IPS-15b (cell line): ENCODE measurements at regions not wholly inside any gene's neighbourhood (a gene's known extent, or its start where the extent isn't known, plus 50 kb on each side); places are given as distances from the start of the nearest gene placed in this dataset.

Experiments used
- H3K27me3 ChIP-seq: one replicate; pipeline ENCODE4 v1.6.1; 2013; ENCODE audit warnings: low read length; ENCODE audit not compliant: control insufficient read depth, insufficient read depth
- H3K36me3 ChIP-seq: one replicate; pipeline ENCODE4 v1.6.1; 2013; ENCODE audit warnings: low read length; ENCODE audit not compliant: control insufficient read depth, insufficient read depth
- H3K4me1 ChIP-seq: one replicate; pipeline ENCODE4 v1.6.1; 2013; ENCODE audit warnings: mild to moderate bottlenecking, low read length; ENCODE audit not compliant: control insufficient read depth, insufficient read depth
- H3K4me3 ChIP-seq: one replicate; pipeline ENCODE4 v1.5.1; 2013; ENCODE audit warnings: low read depth, low read length
- H3K9ac ChIP-seq: one replicate; pipeline ENCODE4 v1.6.1; 2013; ENCODE audit warnings: low read depth, mild to moderate bottlenecking, low read length
- H3K9me3 ChIP-seq: one replicate; pipeline ENCODE4 v1.6.1; 2013; ENCODE audit warnings: mild to moderate bottlenecking, low read length; ENCODE audit not compliant: control insufficient read depth, insufficient read depth

GRCh38 chr4:17126321-17126966 lies 228.0 kb upstream of the LDB2 start:
- Histone ChIP-seq H3K4me1 (no peaks in the 10 kb centered on the region), H3K4me3 (no peak overlapping the region), H3K36me3 (no peaks in the 10 kb centered on the region)

GRCh38 chr4:17124767-17125166 lies 226.3 kb upstream of the LDB2 start:
- Histone ChIP-seq H3K4me1 (no peaks in the 10 kb centered on the region), H3K9me3 (no peaks in the 10 kb centered on the region), H3K36me3 (no peaks in the 10 kb centered on the region), H3K9ac (no peak overlapping the region), H3K4me3 (no peak overlapping the region), H3K27me3 (no peaks in the 10 kb centered on the region)

More at GRCh38 chr4:17126321-17126966, 228.0 kb upstream of the LDB2 start:
- H3K27me3 ChIP-seq: no peaks in the 10 kb centered on the region
- H3K9ac ChIP-seq: no peak overlapping the region
- H3K9me3 ChIP-seq: no peaks in the 10 kb centered on the region

- H3K36me3 ChIP-seq: no peaks in the 10 kb centered on the region
- H3K9ac ChIP-seq: no peak overlapping the region
- H3K27me3 ChIP-seq: no peaks in the 10 kb centered on the region
Measured at GRCh38 chr4:17120761-17121160, 222.3 kb upstream of the LDB2 start.

GRCh38 chr4:17117746-17118145 lies 219.3 kb upstream of the LDB2 start:
- Histone ChIP-seq H3K4me3 (no peak overlapping the region), H3K9me3 (no peaks in the 10 kb centered on the region), H3K36me3 (no peaks in the 10 kb centered on the region), H3K27me3 (no peaks in the 10 kb centered on the region), H3K9ac (no peak overlapping the region), H3K4me1 (no peaks in the 10 kb centered on the region)

More at GRCh38 chr4:17120761-17121160, 222.3 kb upstream of the LDB2 start:
- Histone ChIP-seq H3K9me3 (no peaks in the 10 kb centered on the region), H3K4me1 (no peaks in the 10 kb centered on the region), H3K4me3 (no peak overlapping the region)

- no peak overlapping the region for H3K4me3 ChIP-seq
- H3K27me3 ChIP-seq: no peaks in the 10 kb centered on the region
- no peaks in the 10 kb centered on the region for H3K4me1 ChIP-seq
- H3K9me3 ChIP-seq: no peaks in the 10 kb centered on the region
- no peak overlapping the region for H3K9ac ChIP-seq
- H3K36me3 ChIP-seq: no peaks in the 10 kb centered on the region
Measured at GRCh38 chr4:17115583-17115982, 217.1 kb upstream of the LDB2 start.

- Histone ChIP-seq H3K36me3 (no peaks in the 10 kb centered on the region), H3K4me3 (no peak overlapping the region), H3K9ac (no peak overlapping the region), H3K9me3 (no peaks in the 10 kb centered on the region), H3K4me1 (no peaks in the 10 kb centered on the region), H3K27me3 (no peaks in the 10 kb centered on the region)
Measured at GRCh38 chr4:17112292-17112659, 213.8 kb upstream of the LDB2 start.

- Histone ChIP-seq H3K9ac (no peak overlapping the region), H3K27me3 (no peaks in the 10 kb centered on the region), H3K4me1 (no peaks in the 10 kb centered on the region), H3K4me3 (no peak overlapping the region), H3K9me3 (no peaks in the 10 kb centered on the region), H3K36me3 (no peaks in the 10 kb centered on the region)
Measured at GRCh38 chr4:17109126-17109525, 210.7 kb upstream of the LDB2 start.

GRCh38 chr4:17103231-17103630 lies 204.8 kb upstream of the LDB2 start:
- Histone ChIP-seq H3K4me1 (no peaks in the 10 kb centered on the region), H3K4me3 (no peak overlapping the region), H3K27me3 (no peaks in the 10 kb centered on the region), H3K36me3 (no peaks in the 10 kb centered on the region), H3K9ac (no peak overlapping the region), H3K9me3 (no peaks in the 10 kb centered on the region)

GRCh38 chr4:17098996-17099395 lies 200.6 kb upstream of the LDB2 start:
- Histone ChIP-seq H3K9ac (no peak overlapping the region), H3K4me1 (peaks cover 2% of the 10 kb centered on the region), H3K27me3 (no peaks in the 10 kb centered on the region), H3K9me3 (no peaks in the 10 kb centered on the region), H3K4me3 (no peak overlapping the region), H3K36me3 (no peaks in the 10 kb centered on the region)

- peaks cover 2% of the 10 kb centered on the region for H3K4me1 ChIP-seq
- no peaks in the 10 kb centered on the region for H3K36me3 ChIP-seq
- H3K9ac ChIP-seq: no peak overlapping the region
- no peaks in the 10 kb centered on the region for H3K27me3 ChIP-seq
- no peak overlapping the region for H3K4me3 ChIP-seq
- no peaks in the 10 kb centered on the region for H3K9me3 ChIP-seq
Measured at GRCh38 chr4:17098401-17098800, 200.0 kb upstream of the LDB2 start.

- H3K9ac ChIP-seq: no peak overlapping the region
- H3K27me3 ChIP-seq: no peaks in the 10 kb centered on the region
- peaks cover 2% of the 10 kb centered on the region for H3K4me1 ChIP-seq
- no peaks in the 10 kb centered on the region for H3K36me3 ChIP-seq
- H3K9me3 ChIP-seq: no peaks in the 10 kb centered on the region
- H3K4me3 ChIP-seq: no peak overlapping the region
Measured at GRCh38 chr4:17097362-17097761, 198.9 kb upstream of the LDB2 start.

GRCh38 chr4:17096692-17097091 lies 198.2 kb upstream of the LDB2 start:
- Histone ChIP-seq H3K4me3 (no peak overlapping the region), H3K9ac (no peak overlapping the region), H3K4me1 (peaks cover 2% of the 10 kb centered on the region), H3K36me3 (no peaks in the 10 kb centered on the region), H3K27me3 (no peaks in the 10 kb centered on the region), H3K9me3 (no peaks in the 10 kb centered on the region)
